Transverse colon (tissue), 4 donors: ENCODE measurements at regions not wholly inside any gene's neighbourhood (a gene's known extent, or its start where the extent isn't known, plus 50 kb on each side); places are given as distances from the start of the nearest gene placed in this dataset.

Source experiments
- DNase-seq: peaks from one replicate; pipeline ENCODE4 v3.0.0-alpha.2; 2019
- H3K27ac ChIP-seq, 4 donors: fragments of 200-600 bp; sonication (generic); 2 replicates each; pipeline ENCODE4 v1.5.1; 2016 to 2018; ENCODE audit warnings: inconsistent platforms in 4 of 4
- H3K27me3 ChIP-seq: fragments of 200-600 bp; sonication (generic); 2 replicates; pipeline ENCODE4 v1.5.1; 2017; ENCODE audit warnings: inconsistent platforms
- H3K36me3 ChIP-seq, 4 donors: fragments of 200-600 bp; sonication (generic); 2 replicates each; pipeline ENCODE4 v1.5.1; 2017 to 2019; ENCODE audit warnings: inconsistent platforms in 4 of 4
- H3K4me1 ChIP-seq, 4 donors: fragments of 200-600 bp; sonication (generic); 2 replicates each; pipeline ENCODE4 v1.5.1; 2017 to 2020; ENCODE audit warnings: inconsistent platforms in 4 of 4
- H3K4me3 ChIP-seq, 4 donors: fragments of 200-600 bp; sonication (generic); 1 replicate in 1 of 4; 2 replicates in 3 of 4; pipeline versions ENCODE4 v1.5.1 to v1.6.1; 2017 to 2019; ENCODE audit warnings: inconsistent platforms in 4 of 4
- H3K9me3 ChIP-seq, 2 donors: fragments of 200-600 bp; sonication (generic); 2 replicates each; pipeline ENCODE4 v1.5.1; 2017 to 2019; ENCODE audit warnings: inconsistent platforms in 2 of 2
- CTCF ChIP-seq, 5 experiments: fragments of 200-600 bp in 3 of 5; fragments of 450-650 bp in 2 of 5; sonication (generic) in 3 of 5; IDR thresholded peaks; 1 replicate in 2 of 5; 2 replicates in 3 of 5; pipeline ENCODE4 v1.5.1; 2016 to 2017; ENCODE audit warnings: antibody characterized with exemption in 5 of 5, inconsistent platforms in 3 of 5, mild to moderate bottlenecking in 2 of 5, moderate library complexity in 1 of 5
- EP300 ChIP-seq: sonication (generic); formaldehyde crosslinking; IDR thresholded peaks from one replicate; pipeline ENCODE4 v1.6.1; 2017; ENCODE audit warnings: antibody characterized with exemption, low read depth
- POLR2A ChIP-seq: fragments of 450-650 bp; IDR thresholded peaks from one replicate; pipeline ENCODE4 v1.6.1; 2016; ENCODE audit warnings: antibody characterized with exemption, mild to moderate bottlenecking, moderate library complexity
- POLR2AphosphoS5 ChIP-seq, 3 donors: sonication (generic); formaldehyde crosslinking; IDR thresholded peaks; one replicate each; pipeline ENCODE4 v1.6.1; 2016; ENCODE audit warnings: antibody characterized with exemption in 3 of 3
- WGBS, 2 donors: methylation state at CpG; one replicate each; pipeline ENCODE4 v1.1.5; 2018; ENCODE audit warnings: low coverage in 1 of 2; 5-methylcytosine and 5-hydroxymethylcytosine counted together
- in situ Hi-C, 4 donors: fragments of 200-750 bp; cut with MboI; loops; one replicate each; pipeline versions ENCODE4 v1.15.0 to v1.15.1; 2017; ENCODE audit warnings: low sequenced_read_pairs in 3 of 4, low pct_ligation_motif_present in 1 of 4, low pct_unique_long_range_greater_than_20kb in 1 of 4
- intact Hi-C: fragments of 100-400 bp; cut with DNase I; formaldehyde crosslinking; loops from one replicate; pipeline ENCODE4 v1.15.1; 2023; ENCODE audit warnings: low total_unique reads

GRCh38 chr4:119738901-119739300, 110.3 kb upstream of the PDE5A start:
- in situ Hi-C loops: no loop called here
- Histone ChIP-seq H3K4me3 (no peak overlapping the region), H3K4me1 (peaks cover 0 to 9% (median 3%) of the 10 kb centered on the region in 4 donors), H3K9me3 (no peaks in the 10 kb centered on the region), H3K27ac (no peak overlapping the region), H3K36me3 (no peaks in the 10 kb centered on the region), H3K27me3 (no peaks in the 10 kb centered on the region)
- DNase-seq: no peak
- intact Hi-C loops: no loop called here
- no peak for TF ChIP-seq POLR2A
- no peak for TF ChIP-seq CTCF (IDR thresholded peaks at IDR 0.05)
- no peak for TF ChIP-seq EP300
- TF ChIP-seq POLR2AphosphoS5 (IDR thresholded peaks at IDR 0.05): no peak
- WGBS, 2 donors: 89 to 90% methylated on average over 2 of the region's 2 CpGs

DNA sequence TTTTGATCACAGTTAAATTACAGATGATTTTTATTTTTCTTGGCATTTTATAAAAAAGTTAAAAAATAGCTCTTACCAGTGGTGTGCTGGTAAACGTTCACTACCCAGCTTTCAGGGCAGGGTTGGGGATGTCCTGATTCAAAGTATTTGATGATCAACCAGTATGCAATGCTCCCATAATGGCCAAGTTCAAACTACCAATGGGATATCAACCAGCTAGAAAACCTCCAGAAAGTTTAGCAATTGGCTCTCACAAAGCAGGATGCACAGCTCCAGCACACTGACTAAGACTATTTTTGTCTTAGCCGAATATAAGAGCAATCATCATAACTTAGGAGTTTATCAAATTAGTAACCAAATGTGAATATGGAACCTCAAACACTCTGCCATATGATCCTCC, 108.0 kb upstream of the PDE5A start:
- no peak for DNase-seq
- no peak for TF ChIP-seq EP300
- no peak for TF ChIP-seq POLR2AphosphoS5 (IDR thresholded peaks at IDR 0.05)
- TF ChIP-seq POLR2A: no peak
- no peak for TF ChIP-seq CTCF (IDR thresholded peaks at IDR 0.05)
- in situ Hi-C loops: no loop called here
- Histone ChIP-seq H3K4me1 (peaks cover under 1 to 16% (median 7%) of the 10 kb centered on the region in 4 donors), H3K27ac (no peak overlapping the region), H3K36me3 (no peaks in the 10 kb centered on the region), H3K4me3 (no peak overlapping the region), H3K9me3 (no peaks in the 10 kb centered on the region), H3K27me3 (no peaks in the 10 kb centered on the region)
- intact Hi-C loops: no loop called here
- WGBS, 2 donors: 75 to 95% methylated on average over 2 of the region's 2 CpGs

DNA sequence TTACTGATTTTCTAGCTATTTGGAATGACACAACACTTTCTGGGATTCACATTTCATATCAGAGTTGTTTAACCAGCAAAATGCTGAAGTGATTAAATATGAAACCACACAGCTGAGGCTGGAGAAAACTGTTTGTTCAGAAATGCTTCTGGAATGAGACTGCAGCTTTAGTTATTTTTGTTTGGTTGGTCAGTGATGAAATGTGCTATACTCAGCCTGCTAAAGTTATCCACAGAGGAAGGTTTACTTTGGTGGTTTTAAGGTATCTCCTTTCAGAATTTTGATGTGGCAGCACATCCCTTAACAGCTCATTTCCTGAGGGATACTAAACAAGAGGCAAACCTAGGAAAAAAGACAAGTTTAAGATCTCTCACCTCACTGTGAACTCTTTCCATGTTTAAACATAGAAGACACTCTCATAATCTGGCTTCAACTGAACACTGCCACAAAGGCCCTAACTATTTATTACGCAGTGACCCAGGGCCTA, 106.6 kb upstream of the PDE5A start:
- Histone ChIP-seq H3K9me3 (no peaks in the 10 kb centered on the region), H3K4me1 (peaks cover 14 to 30% (median 20%) of the 10 kb centered on the region in 4 donors), H3K27me3 (no peaks in the 10 kb centered on the region), H3K27ac (peak overlapping the region; percentile 42 to 61 (median 58)), H3K4me3 (no peak overlapping the region), H3K36me3 (no peaks in the 10 kb centered on the region)
- TF ChIP-seq EP300 (no peak), POLR2AphosphoS5 (IDR thresholded peaks at IDR 0.05) (peak in 1 of 3 donors; percentile 29)
- no peak for DNase-seq
- in situ Hi-C loops (no loop called here), intact Hi-C loops (no loop called here)
- WGBS, 2 donors: 71 to 72% methylated on average over 1 of the region's 1 CpG

- H3K9me3 ChIP-seq: no peaks in the 10 kb centered on the region
- H3K27me3 ChIP-seq: no peaks in the 10 kb centered on the region
- H3K4me3 ChIP-seq: no peak overlapping the region
- TF ChIP-seq EP300 (no peak), CTCF (IDR thresholded peaks at IDR 0.05) (no peak), POLR2AphosphoS5 (IDR thresholded peaks at IDR 0.05) (no peak), POLR2A (no peak)
- H3K4me1 ChIP-seq: peaks cover 18 to 40% (median 23%) of the 10 kb centered on the region in 4 donors
- in situ Hi-C loops (no loop called here), intact Hi-C loops (no loop called here)
- no peak overlapping the region for H3K27ac ChIP-seq
- DNase-seq: no peak
- no peaks in the 10 kb centered on the region for H3K36me3 ChIP-seq
- WGBS, 2 donors: 83 to 88% methylated on average over 1 of the region's 1 CpG
Measured at GRCh38 chr4:119733431-119733830, 104.8 kb upstream of the PDE5A start.

GRCh38 chr4:119731778-119732177, 103.2 kb upstream of the PDE5A start:
- no peak overlapping the region for H3K4me3 ChIP-seq
- H3K27ac ChIP-seq: peak overlapping the region; percentile 55 to 63 (median 60)
- 18 to 56% methylated on average over 2 to 5 of the region's 5 CpGs for WGBS, 2 donors
- TF ChIP-seq POLR2AphosphoS5 (IDR thresholded peaks at IDR 0.05) (peak in 1 of 3 donors; percentile 29), EP300 (no peak)
- peak; percentile 63 for DNase-seq
- H3K27me3 ChIP-seq: no peaks in the 10 kb centered on the region
- in situ Hi-C loops: no loop called here
- H3K4me1 ChIP-seq: peaks cover 20 to 46% (median 23%) of the 10 kb centered on the region in 4 donors
- intact Hi-C loops: no loop called here
- no peaks in the 10 kb centered on the region for H3K36me3 ChIP-seq
- H3K9me3 ChIP-seq: no peaks in the 10 kb centered on the region
